ENCODE measurements at regions not wholly inside any gene's neighbourhood (a gene's known extent, or its start where the extent isn't known, plus 50 kb on each side); places are given as distances from the start of the nearest gene placed in this dataset.

GRCh38 chr5:71945436-71945835 is 161.8 kb upstream of the MAP1B start:
- Histone ChIP-seq H3K36me3 (ENCODE audit: control insufficient read depth in 2 of 2, insufficient read depth in 2 of 2, low read length in 2 of 2) (no peaks in the 10 kb centered on the region), H3K9me3 (ENCODE audit: control insufficient read depth in 2 of 2, low read length in 2 of 2) (peaks cover 5% of the 10 kb centered on the region in 2 donors), H3K9ac (ENCODE audit: low read length in 2 of 2) (no peak overlapping the region), H3K27me3 (ENCODE audit: control insufficient read depth in 1 of 2, insufficient read depth in 2 of 2, low read length in 2 of 2) (no peaks in the 10 kb centered on the region), H3K4me1 (ENCODE audit: control insufficient read depth, insufficient read depth, low read length) (no peaks in the 10 kb centered on the region), H3K4me3 (ENCODE audit: low read length in 2 of 2) (no peak overlapping the region), H3K27ac (ENCODE audit: low read length) (no peak overlapping the region)

GRCh38 chr5:71946343-71947030 is 160.8 kb upstream of the MAP1B start:
- no peaks in the 10 kb centered on the region for H3K4me1 ChIP-seq (ENCODE audit: control insufficient read depth, insufficient read depth, low read length)
- H3K4me3 ChIP-seq (ENCODE audit: low read length in 2 of 2), result no peak overlapping the region
- H3K9me3 ChIP-seq (ENCODE audit: control insufficient read depth in 2 of 2, low read length in 2 of 2), result peaks cover 5% of the 10 kb centered on the region in 2 donors
- H3K9ac ChIP-seq (ENCODE audit: low read length in 2 of 2), result no peak overlapping the region
- H3K36me3 ChIP-seq (ENCODE audit: control insufficient read depth in 2 of 2, insufficient read depth in 2 of 2, low read length in 2 of 2), result no peaks in the 10 kb centered on the region
- H3K27me3 ChIP-seq (ENCODE audit: control insufficient read depth in 1 of 2, insufficient read depth in 2 of 2, low read length in 2 of 2), result no peaks in the 10 kb centered on the region
- H3K27ac ChIP-seq (ENCODE audit: low read length), result no peak overlapping the region

- Histone ChIP-seq H3K4me3 (ENCODE audit: low read length in 2 of 2) (no peak overlapping the region), H3K4me1 (ENCODE audit: control insufficient read depth, insufficient read depth, low read length) (no peaks in the 10 kb centered on the region), H3K27ac (ENCODE audit: low read length) (no peak overlapping the region), H3K27me3 (ENCODE audit: control insufficient read depth in 1 of 2, insufficient read depth in 2 of 2, low read length in 2 of 2) (no peaks in the 10 kb centered on the region), H3K9me3 (ENCODE audit: control insufficient read depth in 2 of 2, low read length in 2 of 2) (peaks cover 5% of the 10 kb centered on the region in 2 donors), H3K9ac (ENCODE audit: low read length in 2 of 2) (no peak overlapping the region), H3K36me3 (ENCODE audit: control insufficient read depth in 2 of 2, insufficient read depth in 2 of 2, low read length in 2 of 2) (no peaks in the 10 kb centered on the region)
Measured at GRCh38 chr5:71948206-71948605, 159.1 kb upstream of the MAP1B start.

- no peak overlapping the region for H3K4me3 ChIP-seq (ENCODE audit: low read length in 2 of 2)
- no peaks in the 10 kb centered on the region for H3K36me3 ChIP-seq (ENCODE audit: control insufficient read depth in 2 of 2, insufficient read depth in 2 of 2, low read length in 2 of 2)
- H3K27me3 ChIP-seq (ENCODE audit: control insufficient read depth in 1 of 2, insufficient read depth in 2 of 2, low read length in 2 of 2), result no peaks in the 10 kb centered on the region
- H3K9me3 ChIP-seq (ENCODE audit: control insufficient read depth in 2 of 2, low read length in 2 of 2), result peaks cover 5% of the 10 kb centered on the region in 2 donors
- no peaks in the 10 kb centered on the region for H3K4me1 ChIP-seq (ENCODE audit: control insufficient read depth, insufficient read depth, low read length)
- no peak overlapping the region for H3K9ac ChIP-seq (ENCODE audit: low read length in 2 of 2)
- no peak overlapping the region for H3K27ac ChIP-seq (ENCODE audit: low read length)
Measured at GRCh38 chr5:71949772-71950171, 157.5 kb upstream of the MAP1B start.

GRCh38 chr5:71953866-71954265 is 153.4 kb upstream of the MAP1B start:
- Histone ChIP-seq H3K27me3 (ENCODE audit: control insufficient read depth in 1 of 2, insufficient read depth in 2 of 2, low read length in 2 of 2) (no peaks in the 10 kb centered on the region), H3K4me3 (ENCODE audit: low read length in 2 of 2) (no peak overlapping the region), H3K27ac (ENCODE audit: low read length) (no peak overlapping the region), H3K9me3 (ENCODE audit: control insufficient read depth in 2 of 2, low read length in 2 of 2) (peaks cover 4% of the 10 kb centered on the region in 2 donors), H3K9ac (ENCODE audit: low read length in 2 of 2) (no peak overlapping the region), H3K4me1 (ENCODE audit: control insufficient read depth, insufficient read depth, low read length) (peaks cover 21% of the 10 kb centered on the region), H3K36me3 (ENCODE audit: control insufficient read depth in 2 of 2, insufficient read depth in 2 of 2, low read length in 2 of 2) (no peaks in the 10 kb centered on the region)

- no peak overlapping the region for H3K9ac ChIP-seq (ENCODE audit: low read length in 2 of 2)
- H3K9me3 ChIP-seq (ENCODE audit: control insufficient read depth in 2 of 2, low read length in 2 of 2), result no peaks in the 10 kb centered on the region
- no peaks in the 10 kb centered on the region for H3K27me3 ChIP-seq (ENCODE audit: control insufficient read depth in 1 of 2, insufficient read depth in 2 of 2, low read length in 2 of 2)
- no peaks in the 10 kb centered on the region for H3K36me3 ChIP-seq (ENCODE audit: control insufficient read depth in 2 of 2, insufficient read depth in 2 of 2, low read length in 2 of 2)
- no peak overlapping the region for H3K4me3 ChIP-seq (ENCODE audit: low read length in 2 of 2)
- no peak overlapping the region for H3K27ac ChIP-seq (ENCODE audit: low read length)
- peaks cover 23% of the 10 kb centered on the region for H3K4me1 ChIP-seq (ENCODE audit: control insufficient read depth, insufficient read depth, low read length)
Measured at GRCh38 chr5:71954329-71954728, 152.9 kb upstream of the MAP1B start.

GRCh38 chr5:71955723-71956122 is 151.6 kb upstream of the MAP1B start:
- Histone ChIP-seq H3K4me3 (ENCODE audit: low read length in 2 of 2) (peak overlapping the region in 1 of 2 donors; percentile 57), H3K4me1 (ENCODE audit: control insufficient read depth, insufficient read depth, low read length) (peaks cover 23% of the 10 kb centered on the region), H3K36me3 (ENCODE audit: control insufficient read depth in 2 of 2, insufficient read depth in 2 of 2, low read length in 2 of 2) (no peaks in the 10 kb centered on the region), H3K9me3 (ENCODE audit: control insufficient read depth in 2 of 2, low read length in 2 of 2) (no peaks in the 10 kb centered on the region), H3K27ac (ENCODE audit: low read length) (peak overlapping the region; percentile 31), H3K9ac (ENCODE audit: low read length in 2 of 2) (no peak overlapping the region), H3K27me3 (ENCODE audit: control insufficient read depth in 1 of 2, insufficient read depth in 2 of 2, low read length in 2 of 2) (no peaks in the 10 kb centered on the region)

GRCh38 chr5:71957292-71957898 is 149.9 kb upstream of the MAP1B start:
- Histone ChIP-seq H3K4me3 (ENCODE audit: low read length in 2 of 2) (no peak overlapping the region), H3K27ac (ENCODE audit: low read length) (peak overlapping the region; percentile 24), H3K4me1 (ENCODE audit: control insufficient read depth, insufficient read depth, low read length) (peaks cover 23% of the 10 kb centered on the region), H3K9ac (ENCODE audit: low read length in 2 of 2) (no peak overlapping the region), H3K27me3 (ENCODE audit: control insufficient read depth in 1 of 2, insufficient read depth in 2 of 2, low read length in 2 of 2) (no peaks in the 10 kb centered on the region), H3K36me3 (ENCODE audit: control insufficient read depth in 2 of 2, insufficient read depth in 2 of 2, low read length in 2 of 2) (no peaks in the 10 kb centered on the region), H3K9me3 (ENCODE audit: control insufficient read depth in 2 of 2, low read length in 2 of 2) (no peaks in the 10 kb centered on the region)

- peaks cover 23% of the 10 kb centered on the region for H3K4me1 ChIP-seq (ENCODE audit: control insufficient read depth, insufficient read depth, low read length)
- no peaks in the 10 kb centered on the region for H3K27me3 ChIP-seq (ENCODE audit: control insufficient read depth in 1 of 2, insufficient read depth in 2 of 2, low read length in 2 of 2)
- no peaks in the 10 kb centered on the region for H3K9me3 ChIP-seq (ENCODE audit: control insufficient read depth in 2 of 2, low read length in 2 of 2)
- H3K27ac ChIP-seq (ENCODE audit: low read length), result no peak overlapping the region
- no peak overlapping the region for H3K4me3 ChIP-seq (ENCODE audit: low read length in 2 of 2)
- H3K9ac ChIP-seq (ENCODE audit: low read length in 2 of 2), result no peak overlapping the region
- no peaks in the 10 kb centered on the region for H3K36me3 ChIP-seq (ENCODE audit: control insufficient read depth in 2 of 2, insufficient read depth in 2 of 2, low read length in 2 of 2)
Measured at GRCh38 chr5:71960195-71960594, 147.1 kb upstream of the MAP1B start.

- Histone ChIP-seq H3K4me1 (ENCODE audit: control insufficient read depth, insufficient read depth, low read length) (peaks cover 13% of the 10 kb centered on the region), H3K36me3 (ENCODE audit: control insufficient read depth in 2 of 2, insufficient read depth in 2 of 2, low read length in 2 of 2) (no peaks in the 10 kb centered on the region), H3K9me3 (ENCODE audit: control insufficient read depth in 2 of 2, low read length in 2 of 2) (no peaks in the 10 kb centered on the region), H3K27ac (ENCODE audit: low read length) (no peak overlapping the region), H3K4me3 (ENCODE audit: low read length in 2 of 2) (no peak overlapping the region), H3K9ac (ENCODE audit: low read length in 2 of 2) (no peak overlapping the region), H3K27me3 (ENCODE audit: control insufficient read depth in 1 of 2, insufficient read depth in 2 of 2, low read length in 2 of 2) (no peaks in the 10 kb centered on the region)
Measured at GRCh38 chr5:71961786-71962185, 145.5 kb upstream of the MAP1B start.

- H3K27ac ChIP-seq (ENCODE audit: low read length), result no peak overlapping the region
- H3K36me3 ChIP-seq (ENCODE audit: control insufficient read depth in 2 of 2, insufficient read depth in 2 of 2, low read length in 2 of 2), result no peaks in the 10 kb centered on the region
- no peak overlapping the region for H3K9ac ChIP-seq (ENCODE audit: low read length in 2 of 2)
- no peak overlapping the region for H3K4me3 ChIP-seq (ENCODE audit: low read length in 2 of 2)
- H3K9me3 ChIP-seq (ENCODE audit: control insufficient read depth in 2 of 2, low read length in 2 of 2), result no peaks in the 10 kb centered on the region
- no peaks in the 10 kb centered on the region for H3K27me3 ChIP-seq (ENCODE audit: control insufficient read depth in 1 of 2, insufficient read depth in 2 of 2, low read length in 2 of 2)
- H3K4me1 ChIP-seq (ENCODE audit: control insufficient read depth, insufficient read depth, low read length), result peaks cover 17% of the 10 kb centered on the region
Measured at GRCh38 chr5:71969460-71969859, 137.8 kb upstream of the MAP1B start.
